C4-2B (cell line): ENCODE measurements at regions not wholly inside any gene's neighbourhood (a gene's known extent, or its start where the extent isn't known, plus 50 kb on each side); places are given as distances from the start of the nearest gene placed in this dataset.
"Not testable (repeated sequence)": the region's sequence is repeated elsewhere in the genome, so short reads cannot be mapped to it uniquely, and the experiment has no call there.

Experiments used
- ZFX ChIP-seq: fragments of 450-650 bp; IDR thresholded peaks from 2 replicates; pipeline ENCODE4 v1.6.1; 2017
- TF ChIP-seq, protein P1 (sequence below): fragments of 450-650 bp; conservative IDR thresholded peaks from 2 replicates; pipeline ENCODE4 v1.5.1; 2017; ENCODE audit warnings: mild to moderate bottlenecking

DNA sequence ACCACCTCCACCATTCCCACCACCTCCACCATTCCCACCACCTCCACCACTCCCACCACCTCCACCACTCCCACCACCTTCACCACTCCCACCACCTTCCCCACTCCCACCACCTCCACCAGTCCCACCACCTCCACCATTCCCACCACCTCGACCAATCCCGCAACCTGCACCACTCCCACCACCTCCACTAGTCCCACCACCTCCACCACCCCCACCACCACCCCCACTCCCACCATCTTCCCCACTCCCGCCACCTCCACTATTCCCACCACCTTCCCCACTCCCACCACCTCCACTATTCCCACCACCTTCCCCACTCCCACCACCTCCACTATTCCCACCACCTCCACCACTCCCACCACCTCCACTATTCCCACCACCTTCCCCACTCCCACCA lies 94.3 kb upstream of the PAX2 start:
- TF ChIP-seq, protein P1, sequence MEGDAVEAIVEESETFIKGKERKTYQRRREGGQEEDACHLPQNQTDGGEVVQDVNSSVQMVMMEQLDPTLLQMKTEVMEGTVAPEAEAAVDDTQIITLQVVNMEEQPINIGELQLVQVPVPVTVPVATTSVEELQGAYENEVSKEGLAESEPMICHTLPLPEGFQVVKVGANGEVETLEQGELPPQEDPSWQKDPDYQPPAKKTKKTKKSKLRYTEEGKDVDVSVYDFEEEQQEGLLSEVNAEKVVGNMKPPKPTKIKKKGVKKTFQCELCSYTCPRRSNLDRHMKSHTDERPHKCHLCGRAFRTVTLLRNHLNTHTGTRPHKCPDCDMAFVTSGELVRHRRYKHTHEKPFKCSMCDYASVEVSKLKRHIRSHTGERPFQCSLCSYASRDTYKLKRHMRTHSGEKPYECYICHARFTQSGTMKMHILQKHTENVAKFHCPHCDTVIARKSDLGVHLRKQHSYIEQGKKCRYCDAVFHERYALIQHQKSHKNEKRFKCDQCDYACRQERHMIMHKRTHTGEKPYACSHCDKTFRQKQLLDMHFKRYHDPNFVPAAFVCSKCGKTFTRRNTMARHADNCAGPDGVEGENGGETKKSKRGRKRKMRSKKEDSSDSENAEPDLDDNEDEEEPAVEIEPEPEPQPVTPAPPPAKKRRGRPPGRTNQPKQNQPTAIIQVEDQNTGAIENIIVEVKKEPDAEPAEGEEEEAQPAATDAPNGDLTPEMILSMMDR: not testable (repeated sequence)
- not testable (repeated sequence) for TF ChIP-seq ZFX
